GM12865 (cell line): ENCODE measurements at regions not wholly inside any gene's neighbourhood (a gene's known extent, or its start where the extent isn't known, plus 50 kb on each side); places are given as distances from the start of the nearest gene placed in this dataset.

Experiments
- DNase-seq: peaks from one replicate; pipeline ENCODE4 v3.0.0; 2010; ENCODE audit warnings: low read depth
- H3K4me3 ChIP-seq: 2 replicates; pipeline ENCODE4 v1.5.1; 2011; ENCODE audit warnings: mild to moderate bottlenecking, low read depth, low read length, control low read depth
- CTCF ChIP-seq: IDR thresholded peaks from 2 replicates; pipeline ENCODE4 v1.5.1; 2011; ENCODE audit warnings: low read length, control low read depth, low read depth, inconsistent platforms; ENCODE audit not compliant: insufficient read depth; ENCODE audit errors: missing control alignments

GRCh38 chr2:155294358-155294757, 595.9 kb downstream of the KCNJ3 start:
- DNase-seq: no peak
- H3K4me3 ChIP-seq: no peak overlapping the region
- TF ChIP-seq CTCF: no peak

GRCh38 chr2:155281907-155282306, 583.4 kb downstream of the KCNJ3 start:
- no peak overlapping the region for H3K4me3 ChIP-seq
- no peak for DNase-seq
- TF ChIP-seq CTCF: no peak

- H3K4me3 ChIP-seq: no peak overlapping the region
- no peak for TF ChIP-seq CTCF
- no peak for DNase-seq
These were observed 574.8 kb downstream of the KCNJ3 start for GRCh38 chr2:155273323-155273722.

GRCh38 chr2:155266583-155266982, 568.1 kb downstream of the KCNJ3 start:
- peak; percentile 37 for TF ChIP-seq CTCF
- H3K4me3 ChIP-seq: no peak overlapping the region
- DNase-seq: peak; percentile 37

GRCh38 chr2:155266109-155266508, 567.6 kb downstream of the KCNJ3 start:
- no peak for TF ChIP-seq CTCF
- no peak overlapping the region for H3K4me3 ChIP-seq
- DNase-seq: peak; percentile 22

GRCh38 chr2:155256803-155257202, 558.3 kb downstream of the KCNJ3 start:
- no peak overlapping the region for H3K4me3 ChIP-seq
- no peak for TF ChIP-seq CTCF
- peak; percentile 8 for DNase-seq

- peak; percentile 38 for DNase-seq
- TF ChIP-seq CTCF: peak; percentile 54
These were observed 552.3 kb downstream of the KCNJ3 start for GRCh38 chr2:155250800-155251199.

More at GRCh38 chr2:155250800-155251199, 552.3 kb downstream of the KCNJ3 start:
- H3K4me3 ChIP-seq: no peak overlapping the region
